Thymus (tissue), 11 donors: ENCODE measurements at regions not wholly inside any gene's neighbourhood (a gene's known extent, or its start where the extent isn't known, plus 50 kb on each side); places are given as distances from the start of the nearest gene placed in this dataset.
A peak's percentile ranks its signal among the peaks of the same experiment; 100 is the strongest.

ENCODE experiments used
- DNase-seq, 9 donors: peaks; one replicate each; pipeline ENCODE4 v3.0.0-alpha.2; 2013; ENCODE audit warnings: low spot score in 9 of 9, low read depth in 6 of 9, missing footprints in 1 of 9
- H3K27ac ChIP-seq, 2 donors: one replicate each; pipeline ENCODE4 v1.5.1; 2013; ENCODE audit warnings: control low read depth in 1 of 2, low read depth in 1 of 2, low read length in 1 of 2, mild to moderate bottlenecking in 1 of 2, moderate library complexity in 1 of 2
- H3K27me3 ChIP-seq, 2 donors: one replicate each; pipeline ENCODE4 v1.5.1; 2013; ENCODE audit warnings: low read length in 1 of 2; ENCODE audit not compliant: control insufficient read depth in 2 of 2, insufficient read depth in 1 of 2
- H3K36me3 ChIP-seq, 2 donors: one replicate each; pipeline ENCODE4 v1.5.1; 2013; ENCODE audit warnings: low read length in 1 of 2, mild to moderate bottlenecking in 1 of 2, moderate library complexity in 1 of 2; ENCODE audit not compliant: control insufficient read depth in 2 of 2, insufficient read depth in 2 of 2
- H3K4me1 ChIP-seq, 2 donors: one replicate each; pipeline ENCODE4 v1.5.1; 2013; ENCODE audit warnings: low read length in 2 of 2; ENCODE audit not compliant: control insufficient read depth in 2 of 2, insufficient read depth in 2 of 2
- H3K4me3 ChIP-seq, 2 donors: one replicate each; pipeline ENCODE4 v1.5.1; 2013; ENCODE audit warnings: low read length in 2 of 2, control low read depth in 1 of 2, mild to moderate bottlenecking in 1 of 2
- H3K9me3 ChIP-seq, 2 donors: one replicate each; pipeline ENCODE4 v1.5.1; 2013; ENCODE audit warnings: low read length in 1 of 2, mild to moderate bottlenecking in 1 of 2; ENCODE audit not compliant: control insufficient read depth in 2 of 2, insufficient read depth in 1 of 2
- WGBS: extraction: QIAGEN DNeasy Blood & Tissue Kit; methylation state at CpG from one replicate; pipeline ENCODE4 v1.1.7; 2013; 5-methylcytosine and 5-hydroxymethylcytosine counted together
- donor health status: healthy.

DNA sequence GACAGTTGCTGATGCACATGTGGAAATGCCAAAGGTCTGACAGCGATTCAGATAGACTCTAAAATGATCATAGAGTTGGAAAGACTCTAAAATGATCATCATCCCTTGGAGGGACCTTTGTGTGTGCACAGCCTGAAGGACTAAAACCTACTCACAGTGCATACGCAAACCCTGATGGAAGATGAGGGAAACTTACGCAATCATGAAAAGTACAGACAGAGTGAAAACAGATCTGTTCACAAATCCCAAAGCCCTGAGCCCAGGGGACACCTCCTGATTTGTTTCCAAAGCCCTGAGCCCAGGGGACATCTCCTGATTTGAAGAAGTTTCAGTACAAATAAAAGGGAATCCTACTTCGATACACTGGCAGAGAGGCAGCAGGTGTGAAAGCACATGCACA is 79.3 kb upstream of the PROX1 start:
- H3K27me3 ChIP-seq: no peaks in the 10 kb centered on the region
- H3K36me3 ChIP-seq: no peaks in the 10 kb centered on the region
- no peak overlapping the region for H3K4me3 ChIP-seq
- H3K4me1 ChIP-seq: no peaks in the 10 kb centered on the region
- H3K27ac ChIP-seq: no peak overlapping the region
- no peaks in the 10 kb centered on the region for H3K9me3 ChIP-seq
- DNase-seq: no peak
- WGBS: 96% methylated on average over 4 of the region's 4 CpGs

DNA sequence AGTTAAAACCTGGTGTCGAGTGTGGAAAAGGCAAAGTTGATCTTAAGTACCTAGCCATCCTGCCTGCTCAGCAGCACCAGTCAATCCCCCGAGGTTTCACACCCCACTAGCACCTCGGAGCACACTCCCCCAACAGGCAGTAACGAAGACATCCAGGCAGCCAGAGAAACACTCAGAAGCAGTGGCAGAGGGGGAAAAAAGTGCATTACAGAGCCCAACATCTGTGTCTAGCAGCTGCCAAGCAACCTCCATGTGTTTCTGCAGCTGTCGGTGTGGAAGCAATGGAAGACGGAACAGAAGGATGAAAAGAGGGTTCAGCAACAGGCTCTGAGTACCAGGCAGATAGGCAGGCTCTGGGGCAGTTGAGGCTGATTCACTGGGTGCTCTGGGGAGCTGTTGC is 73.4 kb upstream of the PROX1 start:
- Histone ChIP-seq H3K4me3 (no peak overlapping the region), H3K36me3 (no peaks in the 10 kb centered on the region), H3K27me3 (no peaks in the 10 kb centered on the region), H3K9me3 (no peaks in the 10 kb centered on the region), H3K27ac (no peak overlapping the region), H3K4me1 (no peaks in the 10 kb centered on the region)
- DNase-seq: no peak
- 57% methylated on average over 6 of the region's 6 CpGs for WGBS

DNA sequence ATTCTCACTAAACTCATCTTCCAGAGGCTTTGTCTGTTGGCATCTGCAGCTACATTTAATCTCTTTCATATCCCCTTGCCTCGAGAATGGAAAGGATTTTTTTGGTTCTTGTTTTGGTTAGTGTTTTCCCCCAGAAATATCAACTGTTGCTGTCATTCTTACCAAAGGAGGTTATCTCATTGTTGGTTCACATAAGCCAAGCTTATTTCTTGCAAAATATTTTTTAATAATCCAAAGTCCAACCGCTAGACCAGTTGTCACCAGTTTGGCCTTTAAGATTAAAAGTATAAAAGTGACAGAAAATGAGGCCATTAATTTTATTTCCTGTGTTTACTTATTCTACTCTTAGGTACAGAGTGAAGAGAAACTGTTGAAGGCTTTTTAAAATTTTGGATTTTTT is 66.5 kb upstream of the PROX1 start:
- 63% methylated on average over 2 of the region's 2 CpGs for WGBS
- H3K27ac ChIP-seq: no peak overlapping the region
- no peak overlapping the region for H3K4me3 ChIP-seq
- no peak for DNase-seq
- H3K9me3 ChIP-seq: no peaks in the 10 kb centered on the region
- H3K27me3 ChIP-seq: no peaks in the 10 kb centered on the region
- no peaks in the 10 kb centered on the region for H3K4me1 ChIP-seq
- H3K36me3 ChIP-seq: no peaks in the 10 kb centered on the region

DNA sequence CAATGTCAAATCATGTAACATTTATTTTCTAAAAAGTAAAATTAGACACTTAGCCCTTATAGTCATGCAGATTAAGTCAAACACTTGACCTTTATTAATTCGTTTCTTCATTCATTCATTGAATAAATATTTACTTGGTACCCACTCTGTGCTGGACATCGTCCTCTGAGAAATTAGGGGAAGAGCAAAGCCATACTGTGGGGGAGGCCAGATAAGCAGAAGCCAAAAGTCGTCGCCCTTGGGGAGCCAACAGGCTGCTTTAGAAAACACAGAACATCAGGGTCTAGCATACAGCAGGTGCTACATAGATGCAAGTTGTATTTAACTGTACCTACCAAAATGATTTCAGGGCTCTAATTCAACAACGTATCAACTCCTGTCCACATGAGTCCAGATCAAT is 66.1 kb upstream of the PROX1 start:
- no peak for DNase-seq
- H3K27ac ChIP-seq: no peak overlapping the region
- no peaks in the 10 kb centered on the region for H3K9me3 ChIP-seq
- 86% methylated on average over 5 of the region's 5 CpGs for WGBS
- no peaks in the 10 kb centered on the region for H3K27me3 ChIP-seq
- no peaks in the 10 kb centered on the region for H3K36me3 ChIP-seq
- no peak overlapping the region for H3K4me3 ChIP-seq
- H3K4me1 ChIP-seq: no peaks in the 10 kb centered on the region

DNA sequence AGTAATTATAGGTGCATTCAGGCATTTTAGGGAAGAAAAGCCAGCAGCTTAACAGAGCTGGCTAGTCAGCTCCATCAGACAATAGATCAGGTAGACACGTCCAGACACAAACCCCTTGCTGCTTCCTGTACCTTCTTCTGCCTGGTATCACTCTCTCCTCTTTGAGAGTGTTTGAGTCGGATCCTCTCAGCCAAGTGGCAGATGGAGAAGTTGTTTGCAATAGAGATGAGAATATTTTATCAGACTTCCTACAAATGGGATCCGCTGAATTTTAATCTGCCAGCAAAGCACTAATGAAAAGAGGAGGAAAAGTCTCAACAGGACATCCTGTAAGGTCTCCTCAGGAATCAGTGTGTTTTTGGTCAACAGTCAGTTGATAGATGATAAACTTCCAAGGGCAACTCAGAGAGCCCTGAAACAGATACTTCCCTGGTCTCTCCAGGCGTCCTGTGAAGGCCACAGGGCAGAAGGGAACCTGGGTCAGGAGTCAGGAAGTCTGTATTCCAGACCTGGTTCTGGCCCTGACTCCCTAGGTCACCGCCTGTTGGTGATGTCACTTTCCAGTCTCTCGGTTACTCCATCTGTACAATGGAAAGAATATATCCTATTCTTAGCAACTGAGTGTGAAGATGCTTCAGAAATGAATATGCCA is 62.1 kb upstream of the PROX1 start:
- Histone ChIP-seq H3K9me3 (no peaks in the 10 kb centered on the region), H3K36me3 (no peaks in the 10 kb centered on the region), H3K4me1 (no peaks in the 10 kb centered on the region), H3K4me3 (no peak overlapping the region), H3K27me3 (no peaks in the 10 kb centered on the region), H3K27ac (no peak overlapping the region)
- WGBS: 70% methylated on average over 6 of the region's 6 CpGs
- DNase-seq: no peak

DNA sequence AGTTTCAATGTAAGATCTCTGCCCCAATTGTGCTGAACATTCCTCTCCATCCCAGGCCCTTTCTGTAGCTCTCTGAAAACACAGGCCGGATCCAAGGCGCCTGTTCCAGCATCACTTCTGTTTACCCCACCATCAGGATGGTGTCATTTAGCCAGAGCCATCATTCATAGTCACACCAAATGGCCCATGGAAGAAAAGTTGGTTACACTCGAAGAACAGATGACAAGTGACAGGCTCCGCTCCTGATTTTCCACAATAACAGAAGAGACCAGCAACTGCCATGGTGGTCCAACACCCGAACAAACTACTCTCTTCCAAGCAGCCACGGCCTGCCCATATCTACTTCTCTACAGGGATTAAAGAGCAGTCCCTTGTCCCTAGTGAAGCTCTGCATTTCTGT is 59.9 kb upstream of the PROX1 start:
- H3K36me3 ChIP-seq: no peaks in the 10 kb centered on the region
- WGBS: 87% methylated on average over 6 of the region's 6 CpGs
- DNase-seq: no peak
- no peaks in the 10 kb centered on the region for H3K27me3 ChIP-seq
- no peaks in the 10 kb centered on the region for H3K9me3 ChIP-seq
- no peak overlapping the region for H3K27ac ChIP-seq
- H3K4me1 ChIP-seq: no peaks in the 10 kb centered on the region
- no peak overlapping the region for H3K4me3 ChIP-seq

DNA sequence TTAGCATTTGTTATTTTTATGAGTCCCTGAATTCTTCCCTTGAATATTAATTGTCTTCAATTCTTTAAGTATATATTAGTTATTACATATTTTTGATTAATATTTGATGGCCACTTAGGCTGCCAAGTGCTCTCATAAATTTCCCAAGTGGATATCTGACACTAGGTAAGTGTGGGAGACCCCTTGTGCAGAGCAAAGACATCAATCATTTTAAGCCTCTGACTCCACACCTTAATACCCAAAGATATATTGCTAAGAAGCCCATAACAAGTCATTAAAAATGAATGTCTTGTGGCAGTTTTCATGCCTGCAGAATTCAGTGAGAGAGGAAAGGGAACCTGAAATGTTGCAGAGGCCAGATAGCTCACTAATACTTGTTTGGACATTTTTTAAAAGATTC is 58.4 kb upstream of the PROX1 start:
- no peak overlapping the region for H3K4me3 ChIP-seq
- no peaks in the 10 kb centered on the region for H3K27me3 ChIP-seq
- no peak for DNase-seq
- no peaks in the 10 kb centered on the region for H3K9me3 ChIP-seq
- H3K4me1 ChIP-seq: no peaks in the 10 kb centered on the region
- H3K27ac ChIP-seq: no peak overlapping the region
- no peaks in the 10 kb centered on the region for H3K36me3 ChIP-seq

DNA sequence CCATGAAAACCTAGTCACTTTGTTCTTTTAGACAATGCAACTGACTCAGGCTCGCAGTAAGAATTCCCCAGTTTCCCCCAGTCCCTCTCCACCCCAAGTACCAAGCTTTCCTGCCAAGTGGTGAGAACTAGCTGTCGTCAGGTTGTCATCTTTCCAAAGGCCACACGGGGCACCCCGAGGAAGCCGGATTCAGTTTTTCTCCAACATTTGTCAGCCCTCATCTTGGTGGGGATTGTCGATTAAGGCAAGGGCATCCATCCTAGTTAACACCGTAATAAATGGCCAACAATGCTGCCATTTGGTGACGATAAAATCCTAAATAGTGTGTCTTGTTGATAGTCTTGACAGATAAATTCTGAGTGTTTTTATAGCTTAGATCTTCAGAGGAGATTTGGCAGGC is 55.9 kb upstream of the PROX1 start:
- no peaks in the 10 kb centered on the region for H3K4me1 ChIP-seq
- 63% methylated on average over 8 of the region's 8 CpGs for WGBS

DNA sequence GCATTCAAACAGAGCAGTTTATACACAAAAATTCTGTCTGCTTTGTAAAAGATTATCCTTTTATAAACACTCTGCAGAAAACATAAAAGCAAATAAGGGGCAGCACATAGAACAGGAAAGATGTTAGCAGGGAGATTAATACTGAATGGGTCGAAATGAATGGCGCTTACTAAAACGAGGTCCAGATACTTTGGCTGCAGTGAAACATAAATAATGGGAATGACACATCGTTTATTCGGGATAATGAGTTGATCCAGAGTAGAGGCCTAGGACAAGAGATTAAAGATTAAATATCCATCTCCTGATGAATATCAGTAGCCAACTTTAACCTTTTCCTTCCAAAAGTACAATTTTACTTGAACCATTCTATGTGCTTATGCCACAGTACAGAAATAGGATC is 54.4 kb upstream of the PROX1 start:
- 88% methylated on average over 5 of the region's 5 CpGs for WGBS

More for the DNA sequence above, 55.9 kb upstream of the PROX1 start:
- no peak for DNase-seq
- Histone ChIP-seq H3K4me3 (no peak overlapping the region), H3K27me3 (no peaks in the 10 kb centered on the region), H3K36me3 (no peaks in the 10 kb centered on the region), H3K27ac (no peak overlapping the region), H3K9me3 (no peaks in the 10 kb centered on the region)

DNA sequence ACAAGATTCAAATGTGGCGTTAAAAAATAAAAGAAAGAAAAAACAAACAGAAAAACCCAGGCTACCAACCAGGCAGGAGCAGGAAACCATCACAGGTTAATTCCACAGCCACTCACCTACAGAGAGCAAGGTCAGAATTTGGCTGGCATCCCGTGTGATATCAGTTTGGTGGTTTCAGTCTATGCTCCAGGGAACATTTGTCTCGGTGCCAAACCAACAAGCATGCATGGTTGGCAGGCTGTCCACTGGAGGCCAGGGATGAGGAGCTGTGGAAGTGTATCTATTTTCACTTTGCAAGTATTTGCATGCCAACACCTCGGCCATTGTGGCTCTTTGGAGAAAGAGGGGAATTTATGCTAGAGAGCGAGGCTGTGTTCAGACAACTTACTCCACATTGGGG is 53.1 kb upstream of the PROX1 start:
- H3K9me3 ChIP-seq: no peaks in the 10 kb centered on the region
- DNase-seq: peak in 2 of 9 donors; percentile 12 to 27
- H3K36me3 ChIP-seq: no peaks in the 10 kb centered on the region
- no peaks in the 10 kb centered on the region for H3K4me1 ChIP-seq
- no peak overlapping the region for H3K4me3 ChIP-seq
- no peak overlapping the region for H3K27ac ChIP-seq
- no peaks in the 10 kb centered on the region for H3K27me3 ChIP-seq
- WGBS: 70% methylated on average over 5 of the region's 5 CpGs

More for the DNA sequence above, 54.4 kb upstream of the PROX1 start:
- no peak for DNase-seq
- Histone ChIP-seq H3K9me3 (no peaks in the 10 kb centered on the region), H3K4me3 (no peak overlapping the region), H3K36me3 (no peaks in the 10 kb centered on the region), H3K4me1 (no peaks in the 10 kb centered on the region), H3K27ac (no peak overlapping the region), H3K27me3 (no peaks in the 10 kb centered on the region)
